GM12878 (cell line): ENCODE measurements at regions not wholly inside any gene's neighbourhood (a gene's known extent, or its start where the extent isn't known, plus 50 kb on each side); places are given as distances from the start of the nearest gene placed in this dataset.

ENCODE experiments used
- ATAC-seq: fragments of 200-7000 bp; cut with Tn5 transposase; 3 replicates; pipeline ENCODE4 v1.9.1; 2020; ENCODE audit warnings: mild to moderate bottlenecking, moderate library complexity
- BruUV-seq: library from RNA; stranded (reverse); fragments of 400-500 nt; replicated peaks from 2 replicates; lab custom pipeline; 2021; lab: Mats Ljungman, UMichigan
- CTCF ChIA-PET: fragments of 300-600 bp; sonication (Branson Sonifier 250); formaldehyde crosslinking; extraction: SDS; loops from one replicate; lab custom pipeline; 2021; ENCODE audit warnings: inconsistent platforms; lab: Yijun Ruan, JAX
- POLR2A ChIA-PET: fragments of 350-600 bp; formaldehyde crosslinking; extraction: SDS; loops from one replicate; lab custom pipeline; 2021; ENCODE audit warnings: inconsistent platforms; lab: Charles Lee
- RAD21 ChIA-PET: fragments of 300-600 bp; sonication (Branson Sonifier 250); formaldehyde crosslinking; loops from one replicate; lab custom pipeline; 2023; ENCODE audit warnings: antibody characterized with exemption; ENCODE audit not compliant: unreplicated experiment; lab: Charles Lee
- SMC1A ChIA-PET: fragments of 300-600 bp; sonication (Branson Sonifier 250); formaldehyde crosslinking; loops from one replicate; lab custom pipeline; 2023; ENCODE audit not compliant: unreplicated experiment, uncharacterized antibody; lab: Charles Lee
- DNase-seq: peaks from one replicate; pipeline ENCODE4 v3.0.0-alpha.2; 2011; ENCODE audit warnings: low read depth, low spot score
- FAIRE-seq: peaks from 3 replicates; lab custom pipeline; 2011; peaks lifted over from hg19 to GRCh38; lab: Jason Lieb, UNC
- H2AFZ ChIP-seq: 2 replicates; pipeline ENCODE4 v1.6.0; 2011; ENCODE audit warnings: low read depth, low read length, control low read depth; ENCODE audit not compliant: control insufficient read depth
- H3K27ac ChIP-seq: 2 replicates; pipeline ENCODE4 v1.5.1; 2011; ENCODE audit warnings: control low read depth; ENCODE audit not compliant: control insufficient read depth, insufficient read depth
- H3K27me3 ChIP-seq, 2 experiments: replicated peaks in 1 of 2; 2 replicates each; pipeline versions ENCODE4 v1.6.0 to v1.6.1; 2011; ENCODE audit warnings: low read length in 1 of 2; ENCODE audit not compliant: control insufficient read depth in 2 of 2, insufficient read depth in 2 of 2
- H3K36me3 ChIP-seq, 2 experiments: 2 replicates each; pipeline ENCODE4 v1.5.1; 2011; ENCODE audit warnings: low read length in 1 of 2; ENCODE audit not compliant: control insufficient read depth in 2 of 2, insufficient read depth in 2 of 2
- H3K4me1 ChIP-seq: 2 replicates; pipeline ENCODE4 v1.6.1; 2011; ENCODE audit warnings: mild to moderate bottlenecking, low read length, moderate library complexity, mixed read lengths; ENCODE audit not compliant: control insufficient read depth, insufficient read depth
- H3K4me2 ChIP-seq: 2 replicates; pipeline ENCODE4 v1.6.0; 2011; ENCODE audit warnings: control low read depth; ENCODE audit not compliant: control insufficient read depth, insufficient read depth
- H3K4me3 ChIP-seq: fragments of 200-600 bp; sonication (generic); 2 replicates; pipeline ENCODE4 v1.5.1; 2016
- H3K79me2 ChIP-seq: 2 replicates; pipeline ENCODE4 v1.6.0; 2011; ENCODE audit warnings: low read length; ENCODE audit not compliant: control insufficient read depth, insufficient read depth
- H3K9ac ChIP-seq: 2 replicates; pipeline ENCODE4 v1.8.0; 2011; ENCODE audit warnings: low read length, control low read depth, mixed read lengths; ENCODE audit not compliant: control insufficient read depth, insufficient read depth
- H3K9me3 ChIP-seq: replicated peaks from 3 replicates; pipeline ENCODE4 v1.5.1; 2011; ENCODE audit warnings: mild to moderate bottlenecking, low read length; ENCODE audit not compliant: control insufficient read depth, insufficient read depth
- H4K20me1 ChIP-seq: 2 replicates; pipeline ENCODE4 v1.6.0; 2011; ENCODE audit not compliant: control insufficient read depth, insufficient read depth
- BHLHE40 ChIP-seq, 2 experiments: fragments of 450-650 bp in 1 of 2; IDR thresholded peaks; 2 replicates each; pipeline ENCODE4 v1.6.1; 2011 to 2017; ENCODE audit warnings: low read depth in 2 of 2, borderline replicate concordance in 1 of 2, improper control_type of control experiment in 1 of 2, low read length in 1 of 2, mild to moderate bottlenecking in 1 of 2
- BMI1 ChIP-seq: fragments of 450-650 bp; IDR thresholded peaks from 2 replicates; pipeline ENCODE4 v1.6.1; 2016; ENCODE audit warnings: mild to moderate bottlenecking, moderate library complexity, borderline replicate concordance
- CBX3 ChIP-seq: fragments of 200-600 bp; sonication (generic); IDR thresholded peaks from 2 replicates; pipeline ENCODE4 v1.6.1; 2016; ENCODE audit warnings: low read depth, borderline replicate concordance
- CEBPB ChIP-seq, 2 experiments: fragments of 150-350 bp in 1 of 2; IDR thresholded peaks; 2 replicates each; pipeline ENCODE4 v1.6.1; 2012 to 2014; ENCODE audit warnings: low read depth in 2 of 2, low read length in 2 of 2, borderline replicate concordance in 1 of 2, inconsistent platforms in 1 of 2
- EED ChIP-seq: sonication (generic); IDR thresholded peaks from 2 replicates; pipeline ENCODE4 v1.6.1; 2016; ENCODE audit warnings: antibody characterized with exemption, low read depth
- JUNB ChIP-seq: IDR thresholded peaks from 2 replicates; pipeline ENCODE4 v1.6.1; 2016; ENCODE audit warnings: antibody characterized with exemption, mild to moderate bottlenecking
- MYC ChIP-seq: IDR thresholded peaks from 2 replicates; pipeline ENCODE4 v1.6.1; 2011; ENCODE audit warnings: mild to moderate bottlenecking, low read length, moderate library complexity, inconsistent platforms; ENCODE audit not compliant: insufficient read depth, insufficient replicate concordance, insufficient read length, severe bottlenecking
- NR2C2 ChIP-seq: IDR thresholded peaks from 2 replicates; pipeline ENCODE4 v1.6.1; 2011; ENCODE audit warnings: borderline replicate concordance, low read depth; ENCODE audit not compliant: control insufficient read depth, insufficient read length
- NRF1 ChIP-seq: conservative IDR thresholded peaks from 2 replicates; pipeline ENCODE4 v1.6.1; 2011; ENCODE audit warnings: mild to moderate bottlenecking, low read depth, low read length, improper control_type of control experiment
- PAX8 ChIP-seq: fragments of 450-650 bp; IDR thresholded peaks from 2 replicates; pipeline ENCODE4 v1.6.1; 2017; ENCODE audit warnings: mild to moderate bottlenecking, moderate library complexity
- RB1 ChIP-seq: fragments of 450-650 bp; formaldehyde crosslinking; IDR thresholded peaks from 2 replicates; pipeline ENCODE4 v1.6.1; 2017; ENCODE audit warnings: mild to moderate bottlenecking, borderline replicate concordance
- TBL1XR1 ChIP-seq: IDR thresholded peaks from 2 replicates; pipeline ENCODE4 v1.6.1; 2012; ENCODE audit warnings: low read depth, low read length, improper control_type of control experiment
- TCF12 ChIP-seq: IDR thresholded peaks from 2 replicates; pipeline ENCODE4 v1.6.1; 2011; ENCODE audit warnings: low read depth, mild to moderate bottlenecking, low read length
- WGBS: methylation state at CpG from one replicate; pipeline ENCODE4 v1.1.6; 2016; ENCODE audit warnings: low lambda C conversion rate; ENCODE audit not compliant: insufficient replicate concordance, insufficient coverage; ENCODE audit errors: missing lambda C conversion rate; 5-methylcytosine and 5-hydroxymethylcytosine counted together
- in situ Hi-C: fragments of 300-500 bp; cut with MboI; formaldehyde crosslinking; loops from 9 replicates; pipeline ENCODE4 v1.14.3; 2018; ENCODE audit warnings: mixed read lengths
- intact Hi-C: fragments of 100-400 bp; cut with micrococcal nuclease; formaldehyde crosslinking; loops from one replicate; pipeline ENCODE4 v1.14.2; 2022; ENCODE audit not compliant: unreplicated experiment
- TF ChIP-seq, protein P1 (sequence below): fragments of 450-650 bp; IDR thresholded peaks from 2 replicates; pipeline ENCODE4 v1.6.1; 2017; ENCODE audit warnings: antibody characterized with exemption, mild to moderate bottlenecking, moderate library complexity
- TF ChIP-seq, protein P2 (sequence below): IDR thresholded peaks from 2 replicates; pipeline ENCODE4 v1.6.1; 2012; ENCODE audit warnings: mild to moderate bottlenecking, low read depth, low read length
- TF ChIP-seq, protein P3 (sequence below): IDR thresholded peaks from 2 replicates; pipeline ENCODE4 v1.6.1; 2011; ENCODE audit warnings: mild to moderate bottlenecking, low read depth, low read length, moderate library complexity; ENCODE audit not compliant: insufficient replicate concordance

DNA sequence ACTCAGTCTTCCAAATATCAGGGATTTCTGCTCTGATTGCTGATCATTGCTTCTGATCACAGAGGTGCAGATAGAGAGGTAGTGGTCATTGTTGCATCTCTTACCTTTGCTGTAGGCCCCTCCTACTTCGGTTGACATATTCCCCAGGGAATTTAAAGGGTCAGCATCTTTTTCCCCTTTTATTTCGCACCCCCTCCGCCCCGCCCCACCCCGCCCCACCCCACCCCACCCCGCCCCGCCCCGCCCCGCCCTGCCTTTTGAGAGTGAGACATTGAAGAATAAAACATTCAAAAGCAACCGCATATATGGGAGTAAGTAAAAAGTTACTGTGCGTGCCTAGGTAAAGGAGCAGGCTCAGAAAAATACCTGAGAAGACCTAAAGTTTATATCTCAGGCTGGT lies 463.9 kb downstream of the BTG1 start:
- no peak for DNase-seq
- RAD21 ChIA-PET, result no interaction called here
- H3K9me3 ChIP-seq, result no peaks in the 10 kb centered on the region
- H3K4me3 ChIP-seq, result no peak overlapping the region
- no peaks in the 10 kb centered on the region for H4K20me1 ChIP-seq
- BruUV-seq, result no TSS peak
- intact Hi-C loops, result no loop called here
- H3K27ac ChIP-seq, result no peak overlapping the region
- POLR2A ChIA-PET, result no interaction called here
- 74% methylated on average over 4 of the region's 11 CpGs for WGBS
- H2AFZ ChIP-seq, result no peak overlapping the region
- no peaks in the 10 kb centered on the region for H3K36me3 ChIP-seq
- no peaks in the 10 kb centered on the region for H3K4me1 ChIP-seq
- no peak for FAIRE-seq
- CTCF ChIA-PET, result no interaction called here
- no peak overlapping the region for H3K9ac ChIP-seq
- H3K27me3 ChIP-seq, result no peaks in the 10 kb centered on the region
- in situ Hi-C loops, result no loop called here
- H3K4me2 ChIP-seq, result no peak overlapping the region
- SMC1A ChIA-PET, result no interaction called here
- TF ChIP-seq NRF1, result no peak
- TF ChIP-seq MYC, result no peak
- no peak for TF ChIP-seq CEBPB (IDR thresholded peaks at IDR 0.05; ENCODE audit: borderline replicate concordance in 1 of 2, low read depth in 2 of 2, low read length in 2 of 2)
- TF ChIP-seq PAX8, result no peak
- TF ChIP-seq TCF12, result no peak
- TF ChIP-seq BMI1, result no peak
- no peak for TF ChIP-seq TBL1XR1
- TF ChIP-seq CBX3, result no peak
- no peak for TF ChIP-seq RB1
- TF ChIP-seq, protein P1, sequence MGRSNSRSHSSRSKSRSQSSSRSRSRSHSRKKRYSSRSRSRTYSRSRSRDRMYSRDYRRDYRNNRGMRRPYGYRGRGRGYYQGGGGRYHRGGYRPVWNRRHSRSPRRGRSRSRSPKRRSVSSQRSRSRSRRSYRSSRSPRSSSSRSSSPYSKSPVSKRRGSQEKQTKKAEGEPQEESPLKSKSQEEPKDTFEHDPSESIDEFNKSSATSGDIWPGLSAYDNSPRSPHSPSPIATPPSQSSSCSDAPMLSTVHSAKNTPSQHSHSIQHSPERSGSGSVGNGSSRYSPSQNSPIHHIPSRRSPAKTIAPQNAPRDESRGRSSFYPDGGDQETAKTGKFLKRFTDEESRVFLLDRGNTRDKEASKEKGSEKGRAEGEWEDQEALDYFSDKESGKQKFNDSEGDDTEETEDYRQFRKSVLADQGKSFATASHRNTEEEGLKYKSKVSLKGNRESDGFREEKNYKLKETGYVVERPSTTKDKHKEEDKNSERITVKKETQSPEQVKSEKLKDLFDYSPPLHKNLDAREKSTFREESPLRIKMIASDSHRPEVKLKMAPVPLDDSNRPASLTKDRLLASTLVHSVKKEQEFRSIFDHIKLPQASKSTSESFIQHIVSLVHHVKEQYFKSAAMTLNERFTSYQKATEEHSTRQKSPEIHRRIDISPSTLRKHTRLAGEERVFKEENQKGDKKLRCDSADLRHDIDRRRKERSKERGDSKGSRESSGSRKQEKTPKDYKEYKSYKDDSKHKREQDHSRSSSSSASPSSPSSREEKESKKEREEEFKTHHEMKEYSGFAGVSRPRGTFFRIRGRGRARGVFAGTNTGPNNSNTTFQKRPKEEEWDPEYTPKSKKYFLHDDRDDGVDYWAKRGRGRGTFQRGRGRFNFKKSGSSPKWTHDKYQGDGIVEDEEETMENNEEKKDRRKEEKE, result no peak
- no peak for TF ChIP-seq BHLHE40 (IDR thresholded peaks at IDR 0.05; ENCODE audit: borderline replicate concordance in 1 of 2, low read depth in 2 of 2, low read length in 1 of 2)
- no peak for TF ChIP-seq EED
- TF ChIP-seq JUNB, result no peak
- TF ChIP-seq, protein P2, sequence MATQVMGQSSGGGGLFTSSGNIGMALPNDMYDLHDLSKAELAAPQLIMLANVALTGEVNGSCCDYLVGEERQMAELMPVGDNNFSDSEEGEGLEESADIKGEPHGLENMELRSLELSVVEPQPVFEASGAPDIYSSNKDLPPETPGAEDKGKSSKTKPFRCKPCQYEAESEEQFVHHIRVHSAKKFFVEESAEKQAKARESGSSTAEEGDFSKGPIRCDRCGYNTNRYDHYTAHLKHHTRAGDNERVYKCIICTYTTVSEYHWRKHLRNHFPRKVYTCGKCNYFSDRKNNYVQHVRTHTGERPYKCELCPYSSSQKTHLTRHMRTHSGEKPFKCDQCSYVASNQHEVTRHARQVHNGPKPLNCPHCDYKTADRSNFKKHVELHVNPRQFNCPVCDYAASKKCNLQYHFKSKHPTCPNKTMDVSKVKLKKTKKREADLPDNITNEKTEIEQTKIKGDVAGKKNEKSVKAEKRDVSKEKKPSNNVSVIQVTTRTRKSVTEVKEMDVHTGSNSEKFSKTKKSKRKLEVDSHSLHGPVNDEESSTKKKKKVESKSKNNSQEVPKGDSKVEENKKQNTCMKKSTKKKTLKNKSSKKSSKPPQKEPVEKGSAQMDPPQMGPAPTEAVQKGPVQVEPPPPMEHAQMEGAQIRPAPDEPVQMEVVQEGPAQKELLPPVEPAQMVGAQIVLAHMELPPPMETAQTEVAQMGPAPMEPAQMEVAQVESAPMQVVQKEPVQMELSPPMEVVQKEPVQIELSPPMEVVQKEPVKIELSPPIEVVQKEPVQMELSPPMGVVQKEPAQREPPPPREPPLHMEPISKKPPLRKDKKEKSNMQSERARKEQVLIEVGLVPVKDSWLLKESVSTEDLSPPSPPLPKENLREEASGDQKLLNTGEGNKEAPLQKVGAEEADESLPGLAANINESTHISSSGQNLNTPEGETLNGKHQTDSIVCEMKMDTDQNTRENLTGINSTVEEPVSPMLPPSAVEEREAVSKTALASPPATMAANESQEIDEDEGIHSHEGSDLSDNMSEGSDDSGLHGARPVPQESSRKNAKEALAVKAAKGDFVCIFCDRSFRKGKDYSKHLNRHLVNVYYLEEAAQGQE, result no peak
- TF ChIP-seq, protein P3, sequence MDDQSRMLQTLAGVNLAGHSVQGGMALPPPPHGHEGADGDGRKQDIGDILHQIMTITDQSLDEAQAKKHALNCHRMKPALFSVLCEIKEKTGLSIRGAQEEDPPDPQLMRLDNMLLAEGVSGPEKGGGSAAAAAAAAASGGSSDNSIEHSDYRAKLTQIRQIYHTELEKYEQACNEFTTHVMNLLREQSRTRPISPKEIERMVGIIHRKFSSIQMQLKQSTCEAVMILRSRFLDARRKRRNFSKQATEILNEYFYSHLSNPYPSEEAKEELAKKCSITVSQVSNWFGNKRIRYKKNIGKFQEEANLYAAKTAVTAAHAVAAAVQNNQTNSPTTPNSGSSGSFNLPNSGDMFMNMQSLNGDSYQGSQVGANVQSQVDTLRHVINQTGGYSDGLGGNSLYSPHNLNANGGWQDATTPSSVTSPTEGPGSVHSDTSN, result no peak
- TF ChIP-seq NR2C2, result no peak
- ATAC-seq, result no peak
- no peaks in the 10 kb centered on the region for H3K79me2 ChIP-seq
